NCI-H446 (cell line): ENCODE measurements at regions not wholly inside any gene's neighbourhood (a gene's known extent, or its start where the extent isn't known, plus 50 kb on each side); places are given as distances from the start of the nearest gene placed in this dataset.
A peak's percentile ranks its signal among the peaks of the same experiment; 100 is the strongest.
"Not testable (repeated sequence)": the region's sequence is repeated elsewhere in the genome, so short reads cannot be mapped to it uniquely, and the experiment has no call there.

Experiments used
- DNase-seq, 2 experiments: peaks; one replicate each; lab custom pipeline; 2025; lab: John Stamatoyannopoulos, UW

DNA sequence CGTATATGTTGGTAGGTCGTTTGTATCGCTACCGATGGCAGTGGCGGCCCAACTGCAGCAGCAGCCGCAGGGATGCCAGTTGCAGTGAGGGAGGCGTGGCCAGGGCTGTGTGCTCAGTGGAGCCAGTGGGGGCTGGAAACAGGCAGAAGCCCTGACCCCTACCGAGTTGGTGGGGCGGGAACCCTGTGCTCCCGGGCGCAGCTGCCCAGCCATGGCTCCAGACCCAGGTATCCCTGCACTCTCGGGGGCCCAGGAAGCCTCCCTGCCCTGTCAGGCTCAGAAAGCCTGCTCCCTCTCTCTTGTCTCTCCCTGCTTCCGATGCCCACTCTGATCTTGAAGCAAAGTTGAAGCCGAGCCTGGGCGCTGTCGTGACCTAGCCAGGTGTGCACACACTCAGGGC is 78.6 kb upstream of the ITGB1 start:
- DNase-seq: no peak

DNA sequence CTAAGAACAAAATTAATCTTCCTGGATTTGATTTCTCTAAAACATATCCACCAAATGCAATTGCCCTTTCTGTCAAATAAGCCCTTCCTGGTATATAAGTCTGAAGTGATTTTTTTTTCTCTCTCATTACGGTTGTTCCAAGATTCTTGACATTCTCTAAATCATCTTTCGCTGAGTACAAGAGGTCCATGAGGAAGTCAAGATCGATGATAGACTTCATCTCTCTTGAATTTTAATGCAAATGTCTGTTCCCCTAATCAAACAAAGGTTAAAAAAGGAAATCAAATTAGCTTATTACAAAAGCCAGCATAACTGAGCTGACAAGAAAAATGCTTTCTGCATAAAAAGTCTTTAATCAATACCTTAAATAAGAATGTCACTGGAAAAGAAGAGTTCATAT is 77.4 kb upstream of the ITGB1 start:
- no peak for DNase-seq

DNA sequence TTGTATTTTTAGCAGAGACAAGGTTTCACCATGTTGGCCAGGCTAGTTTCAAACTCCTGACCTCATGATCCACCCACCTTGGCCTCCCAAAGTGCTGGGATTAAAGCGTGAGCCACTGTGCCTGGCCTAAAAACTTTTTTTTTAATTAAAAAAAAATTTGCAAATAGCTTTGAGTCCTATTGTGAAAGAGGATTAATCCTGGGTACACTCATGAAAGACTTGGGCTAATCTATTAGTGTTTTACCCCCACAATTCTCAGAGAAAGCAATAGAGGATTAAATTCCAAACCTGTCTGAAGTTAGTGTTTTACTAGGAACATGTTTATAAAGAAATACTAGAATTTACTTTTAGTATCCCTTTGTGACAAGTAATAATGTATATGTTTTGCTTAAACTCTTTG is 76.9 kb upstream of the ITGB1 start:
- no peak for DNase-seq

DNA sequence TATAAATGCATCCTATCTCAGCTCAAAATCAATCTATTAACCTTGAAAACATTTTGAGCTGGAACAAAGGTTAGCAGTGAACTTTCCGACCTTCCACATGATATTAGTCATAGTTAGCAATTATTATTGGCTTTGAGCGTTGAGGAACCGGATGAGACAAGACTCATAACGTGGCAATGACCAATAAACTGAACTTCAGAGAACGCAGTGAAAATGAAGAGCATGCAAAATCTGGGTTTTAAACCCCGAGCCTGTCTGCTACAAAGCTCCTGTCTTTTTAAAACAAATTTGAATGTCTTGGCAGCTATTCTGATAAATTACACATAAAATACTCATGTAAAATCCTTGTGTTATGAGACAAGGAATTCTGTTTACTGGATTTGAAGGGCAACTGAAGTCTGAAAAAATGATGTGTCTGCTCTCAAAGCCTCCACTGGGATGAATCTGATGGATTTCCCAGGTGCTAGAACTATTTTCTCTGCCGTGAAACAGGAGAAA is 74.7 kb upstream of the ITGB1 start:
- no peak for DNase-seq

DNA sequence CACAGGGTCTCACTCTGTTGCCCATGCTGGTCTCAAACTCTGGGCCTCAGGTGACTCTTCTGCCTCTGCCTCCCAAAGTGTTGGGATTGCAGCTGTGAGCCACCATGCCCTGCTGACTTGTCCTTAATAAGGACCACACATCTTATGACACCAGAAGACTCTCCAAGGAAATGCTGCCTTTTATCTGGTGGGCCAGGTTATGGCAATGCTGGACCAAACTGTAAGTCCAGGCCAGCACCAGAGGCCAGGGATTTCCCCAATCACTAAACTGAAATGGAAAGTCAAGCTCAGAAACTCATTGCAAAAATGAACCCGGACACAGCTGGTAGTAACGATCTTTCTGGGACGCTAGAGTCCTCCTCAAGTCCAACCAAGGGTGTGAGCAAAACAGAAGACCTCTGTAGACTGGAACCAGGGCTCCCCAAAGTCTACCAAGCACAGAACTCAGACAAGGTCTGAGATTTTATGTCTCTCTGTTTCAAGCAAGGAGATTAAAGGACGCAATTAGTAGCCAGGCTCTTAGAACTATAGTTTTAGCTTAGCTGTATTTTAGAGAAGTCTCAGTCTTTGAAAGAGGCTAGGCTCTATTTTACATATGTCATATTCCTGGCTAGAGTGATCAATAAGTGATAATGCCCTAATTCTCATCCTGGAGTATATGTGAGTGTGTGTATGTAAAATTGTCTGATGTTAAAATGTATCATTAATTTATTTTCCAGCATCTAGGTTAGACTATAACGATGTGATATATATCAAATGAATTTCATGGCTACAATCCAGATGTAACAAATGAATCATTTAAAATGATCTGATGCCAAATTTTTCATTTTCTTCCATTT is 74.0 kb upstream of the ITGB1 start:
- DNase-seq: no peak

DNA sequence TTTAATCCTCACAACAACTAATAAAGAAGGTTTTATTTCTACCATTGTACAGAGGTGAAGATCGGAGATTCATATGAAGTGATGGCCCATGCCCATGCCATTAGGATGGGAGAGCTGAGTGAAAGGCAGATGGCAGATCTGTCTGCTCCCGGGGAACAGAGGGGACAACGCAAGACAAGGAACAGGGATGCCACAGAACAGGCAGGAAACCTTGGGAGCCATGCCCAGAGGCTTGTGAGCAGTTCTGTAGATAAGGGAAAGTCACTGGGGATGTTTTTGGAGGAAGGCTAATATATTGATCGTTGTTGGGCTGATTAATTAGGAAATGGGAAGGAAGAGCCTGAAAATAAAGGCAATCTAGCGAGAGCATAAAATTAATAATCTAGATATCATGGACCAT is 73.1 kb upstream of the ITGB1 start:
- DNase-seq: no peak

DNA sequence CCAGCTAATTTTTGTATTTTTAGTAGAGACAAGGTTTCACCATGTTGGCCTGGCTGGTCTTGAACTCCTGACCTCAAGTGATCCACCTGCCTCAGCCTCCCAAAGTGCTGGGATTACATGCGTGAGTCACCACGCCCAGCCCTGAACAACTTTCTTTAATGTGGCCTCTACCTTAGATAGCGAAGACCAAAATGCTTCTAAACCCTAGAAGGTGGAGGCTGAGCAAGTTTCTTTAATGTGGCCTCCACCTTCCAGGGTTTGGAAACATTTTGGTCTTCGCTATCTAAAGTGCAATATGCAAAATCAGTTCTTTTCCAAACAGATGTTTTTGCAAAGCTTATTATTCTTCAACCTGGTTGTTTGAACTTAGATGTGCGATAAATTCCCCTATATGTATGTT is 70.5 kb upstream of the ITGB1 start:
- not testable (repeated sequence) for DNase-seq

DNA sequence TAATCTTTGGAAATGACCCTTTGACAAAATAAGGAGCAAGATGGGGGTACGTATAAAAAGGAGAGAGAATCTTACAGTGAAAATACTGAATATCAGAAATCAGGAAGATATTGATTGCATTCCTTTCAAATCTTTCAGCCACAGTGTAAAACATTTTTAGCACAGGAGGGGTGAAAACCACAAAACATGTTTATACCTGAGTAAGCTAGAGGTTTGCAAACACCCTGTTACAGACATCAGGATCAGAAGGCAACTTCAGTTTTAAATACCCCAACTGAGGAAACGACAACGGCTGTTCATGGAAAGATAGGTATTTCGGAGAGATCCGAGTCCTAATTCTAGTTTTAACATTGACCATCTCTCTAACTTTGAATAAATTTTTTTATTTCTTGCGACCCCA is 69.1 kb upstream of the ITGB1 start:
- no peak for DNase-seq

DNA sequence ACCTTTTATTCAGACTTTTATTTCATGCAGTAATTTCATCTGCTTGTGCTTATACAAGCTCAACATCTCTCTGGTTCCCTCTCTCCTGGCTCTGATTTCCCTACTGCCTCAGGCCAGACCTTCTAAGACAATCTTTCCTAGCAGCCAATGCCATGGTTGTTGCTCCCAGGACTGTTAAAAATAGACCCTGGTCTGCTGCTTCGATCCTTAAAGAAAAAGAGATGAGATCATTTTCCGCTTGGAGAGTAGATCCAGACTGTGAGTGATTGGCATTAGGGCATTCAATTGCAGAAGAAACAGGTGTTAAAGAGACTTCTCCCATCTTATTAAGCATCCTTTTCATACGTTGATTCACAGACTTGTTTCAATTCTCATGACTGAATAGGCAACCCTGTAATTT is 68.4 kb upstream of the ITGB1 start:
- DNase-seq: no peak

DNA sequence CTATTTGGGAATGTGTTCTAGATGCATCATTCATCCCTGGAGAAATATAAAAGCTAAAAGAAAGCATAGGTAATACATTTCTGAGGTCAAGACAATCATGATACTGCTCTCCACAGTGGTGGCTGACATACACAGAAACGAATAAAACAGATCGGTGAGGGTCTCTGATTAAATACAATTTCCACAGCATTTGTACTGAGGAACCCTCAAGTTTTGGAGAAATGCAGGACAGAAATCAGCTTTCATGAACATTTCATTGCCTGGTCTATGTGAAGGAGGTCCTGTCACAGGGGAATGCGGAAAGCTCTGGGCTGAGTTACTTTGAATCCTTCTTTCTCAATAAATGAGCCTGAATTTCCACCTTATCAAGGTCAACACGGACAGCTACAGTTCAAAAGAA is 67.9 kb upstream of the ITGB1 start:
- no peak for DNase-seq

DNA sequence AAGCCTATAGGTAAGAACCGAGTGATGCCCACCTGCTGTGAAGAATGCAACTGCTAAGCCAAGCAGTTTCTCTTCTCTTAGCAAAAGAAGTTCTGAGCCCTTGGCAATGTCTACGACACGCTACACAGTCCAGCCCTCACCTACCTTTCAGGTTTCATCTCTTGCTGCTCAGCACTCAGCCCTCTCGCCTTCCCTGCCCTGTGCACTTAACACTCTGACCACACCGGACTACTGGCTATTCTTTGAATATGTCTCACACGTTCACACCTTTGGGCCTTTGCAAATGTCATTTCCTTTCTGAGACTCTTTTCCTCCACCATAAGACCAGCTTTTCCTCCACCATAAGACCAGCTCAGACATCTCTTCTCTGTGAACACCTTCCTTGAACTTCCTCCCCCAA is 67.0 kb upstream of the ITGB1 start:
- no peak for DNase-seq

DNA sequence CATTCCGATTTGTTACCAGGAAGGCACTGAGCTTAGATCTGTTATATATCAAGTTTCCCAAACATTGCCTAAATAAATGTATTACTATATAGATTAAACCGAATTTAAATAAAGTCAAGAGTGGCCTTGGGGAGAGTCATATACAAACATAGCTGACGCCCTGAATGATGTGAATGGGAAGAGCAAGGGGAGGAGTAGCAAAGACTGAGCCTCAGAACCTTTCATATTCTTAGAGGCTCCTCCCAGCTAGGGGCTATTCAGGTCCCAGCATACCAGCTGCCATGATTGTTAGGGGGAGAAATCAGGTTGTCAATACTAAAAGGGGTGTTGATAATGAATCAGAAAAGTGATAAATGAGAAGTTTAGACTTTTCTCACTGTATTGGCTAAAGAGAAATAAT is 64.7 kb upstream of the ITGB1 start:
- DNase-seq: no peak

DNA sequence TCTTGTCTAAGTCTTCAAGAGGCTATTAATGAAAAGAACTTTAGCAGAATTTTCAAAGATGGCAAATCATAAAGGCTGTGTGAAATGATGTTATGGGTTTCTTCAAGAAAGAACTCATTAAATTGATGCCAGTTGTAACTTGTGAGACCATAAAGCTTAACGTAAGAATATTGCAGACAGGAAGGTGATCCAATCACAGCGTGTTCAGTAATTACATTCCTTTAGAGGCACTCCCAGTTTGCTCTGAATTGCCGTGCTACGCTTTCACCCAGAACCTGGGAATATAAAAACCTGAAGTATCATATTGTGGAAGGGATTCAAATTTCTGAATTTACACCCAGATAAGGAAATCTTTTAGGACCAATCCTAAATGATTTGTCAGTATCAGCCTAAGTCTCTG is 64.1 kb upstream of the ITGB1 start:
- no peak for DNase-seq

DNA sequence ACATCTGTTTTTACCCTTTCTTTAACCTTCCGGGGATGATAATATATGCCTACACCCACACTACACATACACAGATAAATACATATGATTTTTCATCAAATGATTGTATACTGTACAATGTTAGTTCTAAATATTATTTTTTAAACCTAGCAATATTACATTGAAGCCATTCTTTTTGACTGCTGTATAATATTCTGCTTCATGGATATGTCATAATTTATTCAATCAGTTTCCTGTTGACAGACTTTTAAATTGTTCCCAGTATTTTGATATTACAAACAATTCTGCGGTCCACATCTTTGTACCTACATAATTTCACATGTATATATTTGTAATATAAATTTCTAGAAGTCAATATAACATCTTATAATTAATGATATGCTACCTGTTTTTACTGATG is 59.0 kb upstream of the ITGB1 start:
- DNase-seq: no peak

DNA sequence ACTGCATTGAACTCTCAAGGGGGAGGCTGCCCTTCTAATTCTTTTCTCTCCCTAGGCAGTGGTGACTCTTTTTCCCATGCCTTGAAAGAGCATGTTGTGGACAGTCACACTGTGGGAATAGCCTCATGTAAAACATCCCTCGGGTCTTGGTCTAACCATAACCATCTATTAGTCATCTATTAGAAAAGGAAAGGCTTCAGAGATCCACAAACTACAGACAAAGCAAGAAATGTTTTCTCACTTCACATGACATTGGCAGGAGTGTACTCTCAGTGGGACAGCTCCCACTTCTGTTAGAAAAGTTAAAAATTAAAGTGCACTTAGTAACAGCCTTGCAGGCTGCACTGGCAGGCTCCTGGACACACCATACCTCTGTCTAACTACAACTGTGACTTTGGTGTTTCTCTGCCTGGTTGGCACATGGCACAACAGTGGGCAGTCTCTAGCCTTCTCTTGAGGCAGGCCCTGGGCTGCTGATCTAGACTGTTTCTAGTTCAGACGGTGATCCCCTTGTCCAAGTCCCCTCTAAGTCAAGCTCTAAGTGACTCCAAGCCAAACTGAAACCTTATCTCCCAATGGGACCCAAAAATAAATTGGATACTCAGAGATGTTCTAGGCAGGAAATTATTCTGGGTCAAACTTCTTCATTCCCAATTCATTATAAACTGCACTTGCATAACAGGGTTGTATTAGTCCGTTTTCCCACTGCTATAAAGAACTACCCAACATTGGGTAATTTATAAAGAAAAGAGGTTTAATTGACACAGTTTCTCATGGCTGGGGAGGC is 57.9 kb upstream of the ITGB1 start:
- no peak for DNase-seq

DNA sequence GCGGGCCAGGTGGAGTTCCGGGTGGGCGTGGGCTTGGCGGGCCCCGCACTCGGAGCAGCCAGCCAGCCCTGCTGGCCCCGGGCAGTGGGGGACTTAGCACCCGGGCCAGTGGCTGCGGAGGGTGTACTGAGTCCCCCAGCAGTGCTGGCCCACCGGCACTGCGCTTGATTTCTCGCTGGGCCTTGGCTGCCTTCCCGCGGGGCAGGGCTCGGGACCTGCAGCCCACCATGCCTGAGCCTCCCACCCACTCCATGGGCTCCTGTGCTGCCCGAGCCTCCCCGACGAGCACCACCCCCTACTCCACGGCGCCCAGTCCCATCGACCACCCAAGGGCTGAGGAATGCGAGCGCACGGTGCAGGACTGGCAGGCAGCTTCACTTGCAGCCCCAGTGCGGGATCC is 55.3 kb upstream of the ITGB1 start:
- not testable (repeated sequence) for DNase-seq

DNA sequence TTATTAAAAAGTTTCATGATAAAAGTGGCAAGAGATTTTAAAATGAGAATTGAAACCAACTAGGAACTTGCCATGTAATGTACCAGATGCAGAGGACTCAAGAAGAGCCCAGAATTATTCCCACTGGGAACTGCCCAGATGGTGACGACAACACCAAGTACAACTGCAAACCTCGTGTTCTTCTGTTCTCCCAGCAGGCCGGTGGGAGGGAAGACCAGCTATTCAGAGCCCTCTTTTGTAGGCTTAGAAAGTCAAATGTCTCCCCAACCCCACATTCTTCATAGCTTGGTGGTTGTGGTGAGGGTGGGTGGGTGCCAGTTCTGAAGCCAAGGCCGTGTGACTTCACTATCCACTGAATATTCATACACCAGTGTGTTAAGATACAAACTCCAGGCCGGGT is 54.3 kb upstream of the ITGB1 start:
- peak in 1 of 2 experiments; percentile 16 for DNase-seq

DNA sequence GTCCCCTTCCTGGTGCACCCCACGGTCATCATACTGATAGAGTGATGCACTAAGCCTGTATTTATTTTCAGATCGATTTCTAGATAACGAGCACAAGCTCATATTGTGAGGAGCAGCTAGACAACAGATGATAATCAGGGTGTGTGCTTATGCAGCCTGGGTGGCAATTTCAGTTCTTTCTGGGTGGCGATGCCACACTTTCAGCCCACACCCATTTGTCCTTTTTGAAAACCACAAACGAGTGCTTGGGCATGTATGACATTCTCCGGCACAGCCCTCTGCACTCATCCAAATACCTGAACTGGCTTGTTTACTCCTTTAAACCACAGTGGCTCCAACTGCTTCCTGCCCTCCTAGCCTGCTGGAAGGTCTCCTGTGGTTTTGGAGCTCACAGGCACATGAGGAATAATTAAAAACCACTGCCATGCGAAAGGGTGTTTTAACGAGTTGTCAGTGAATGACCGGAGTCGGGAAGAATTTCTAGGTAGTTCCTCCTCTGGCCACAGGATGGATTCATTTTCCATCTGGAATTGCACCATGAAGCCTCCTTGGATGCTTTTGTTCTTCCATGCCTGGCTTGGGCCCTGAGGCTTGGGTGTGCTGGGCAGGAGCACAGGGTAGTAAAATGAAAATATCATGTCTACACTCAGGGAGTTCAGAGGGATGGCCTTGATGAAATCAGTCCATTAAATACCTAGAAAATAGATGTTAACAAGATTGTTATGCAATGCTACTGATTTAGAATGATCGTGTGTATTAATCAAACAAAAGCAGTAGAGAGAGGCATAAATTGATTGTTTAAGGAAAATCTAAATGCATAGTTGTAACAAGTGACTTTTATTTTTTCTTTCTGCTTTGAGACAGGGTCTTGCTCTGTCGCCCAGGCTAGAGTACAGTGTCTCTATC is 52.4 kb upstream of the ITGB1 start:
- DNase-seq: no peak

DNA sequence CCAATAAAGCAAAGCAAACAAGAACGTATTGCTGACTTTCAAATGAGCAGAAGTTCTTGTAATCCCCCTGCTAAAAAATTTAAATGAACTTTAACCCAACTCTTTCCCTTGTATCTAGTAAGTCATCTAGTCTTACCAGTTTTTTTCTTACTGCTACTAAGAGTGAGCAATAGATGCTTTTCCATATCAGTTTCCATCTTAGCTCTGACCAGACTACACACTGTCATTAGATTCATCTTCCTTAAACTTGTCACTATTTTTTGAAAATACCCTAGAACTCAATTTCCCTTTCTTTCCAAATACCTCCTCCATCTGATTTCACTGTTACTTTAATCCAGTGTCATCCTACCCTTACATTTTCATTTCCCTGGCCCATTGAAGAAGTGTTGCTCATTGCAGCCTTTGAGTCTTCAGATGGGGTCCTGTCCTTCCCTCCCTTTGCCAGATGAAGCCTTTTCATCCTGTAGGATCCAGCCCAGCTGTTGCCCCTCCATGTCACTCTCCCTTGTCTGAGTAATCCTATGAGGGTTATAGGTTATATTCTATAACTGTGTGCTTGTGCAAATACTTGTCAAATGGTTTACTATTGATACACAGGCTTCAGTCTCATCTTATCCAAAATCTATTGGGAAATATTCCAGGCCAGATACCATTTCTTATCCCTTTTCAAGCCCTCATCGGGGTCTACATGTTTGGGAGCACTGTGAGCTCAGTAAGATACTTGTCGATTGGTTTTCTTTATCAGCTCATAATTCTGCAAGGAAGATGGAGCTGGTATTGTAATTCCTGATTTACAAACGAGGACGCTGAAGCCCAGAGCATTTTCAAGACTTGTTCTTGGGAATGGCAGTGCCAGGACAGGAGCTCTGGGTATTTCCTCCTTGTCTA is 51.5 kb upstream of the ITGB1 start:
- no peak for DNase-seq

DNA sequence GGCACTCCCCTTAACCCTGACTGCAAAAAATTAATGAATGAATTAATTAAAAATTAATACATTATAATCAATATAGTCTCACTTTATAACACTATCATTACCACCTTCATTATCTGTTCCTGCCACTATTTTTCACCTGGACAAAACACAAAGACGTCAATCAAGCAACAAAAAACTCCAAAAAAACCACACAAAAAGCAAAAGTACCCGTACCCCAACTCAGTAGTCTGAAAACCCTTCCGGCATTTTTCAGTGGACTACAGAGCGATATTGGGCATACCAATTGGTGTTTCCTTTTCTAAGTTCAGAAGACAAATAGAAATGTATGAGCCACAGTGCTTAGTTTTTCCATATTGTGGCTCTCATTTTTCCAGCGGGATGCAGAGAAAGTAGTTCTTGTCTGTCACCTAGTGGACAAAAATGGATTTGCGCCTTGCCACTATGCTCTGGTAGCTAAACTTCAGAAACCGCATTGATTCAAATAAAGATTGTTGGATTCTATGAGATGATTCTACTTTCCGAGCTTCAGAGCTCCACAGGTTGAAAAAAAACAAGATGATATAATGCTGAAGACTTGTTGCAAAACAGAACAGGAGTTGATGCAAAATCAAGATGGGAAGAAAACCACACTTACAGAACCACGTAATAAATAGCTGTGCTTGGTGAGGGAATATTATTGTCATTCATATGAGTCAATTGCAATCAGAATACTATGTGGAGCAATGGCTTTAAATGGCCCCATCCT is 50.6 kb upstream of the ITGB1 start:
- peak; percentile 34 to 67 for DNase-seq
